HEK293 (cell line): ENCODE measurements at regions not wholly inside any gene's neighbourhood (a gene's known extent, or its start where the extent isn't known, plus 50 kb on each side); places are given as distances from the start of the nearest gene placed in this dataset.

Experiments used
- CTCF ChIA-PET: fragments of 350-600 bp; formaldehyde crosslinking; extraction: SDS; loops from one replicate; lab custom pipeline; 2021; ENCODE audit warnings: antibody characterized with exemption; lab: Yijun Ruan, JAX
- POLR2A ChIA-PET: fragments of 300-600 bp; formaldehyde crosslinking; extraction: SDS; loops from one replicate; lab custom pipeline; 2020; ENCODE audit warnings: antibody characterized with exemption, inconsistent platforms; lab: Yijun Ruan, JAX
- H3K27ac ChIP-seq: fragments of 200-500 bp; sonication (Bioruptor generic); 2 replicates; pipeline ENCODE4 v1.5.1; 2014; ENCODE audit warnings: low read depth, low read length, control low read depth, inconsistent platforms; ENCODE audit errors: extremely low read depth
- H3K36me3 ChIP-seq, 2 experiments: fragments of 200-500 bp in 1 of 2; sonication (Bioruptor generic) in 1 of 2; 1 replicate in 1 of 2; 2 replicates in 1 of 2; pipeline ENCODE4 v1.5.1; 2014 to 2017; ENCODE audit warnings: inconsistent platforms in 2 of 2, low read length in 2 of 2; ENCODE audit not compliant: control insufficient read depth in 2 of 2, insufficient read depth in 1 of 2
- H3K4me1 ChIP-seq: fragments of 200-500 bp; sonication (Bioruptor generic); 2 replicates; pipeline ENCODE4 v1.5.1; 2014; ENCODE audit warnings: mild to moderate bottlenecking, low read length, inconsistent platforms; ENCODE audit not compliant: control insufficient read depth, insufficient read depth
- H3K4me3 ChIP-seq: 2 replicates; pipeline ENCODE4 v1.5.1; 2011; ENCODE audit warnings: low read depth, mild to moderate bottlenecking, control low read depth, low read length, moderate library complexity
- H3K9me3 ChIP-seq: fragments of 200-500 bp; sonication (Bioruptor generic); 2 replicates; pipeline ENCODE4 v1.5.1; 2014; ENCODE audit warnings: low read depth, low read length, inconsistent platforms; ENCODE audit not compliant: control insufficient read depth, insufficient read depth
- BCL11B ChIP-seq: fragments of 450-650 bp; formaldehyde crosslinking; IDR thresholded peaks from 2 replicates; pipeline ENCODE4 v1.5.1; 2016; ENCODE audit warnings: low read depth, missing biosample characterization, missing genetic modification characterization
- HOXC10 ChIP-seq: sonication (generic); formaldehyde crosslinking; IDR thresholded peaks from 2 replicates; pipeline ENCODE4 v1.8.1; 2023; ENCODE audit warnings: mild to moderate bottlenecking, missing genetic modification reagents
- ZBTB21 ChIP-seq: fragments of 450-650 bp; formaldehyde crosslinking; IDR thresholded peaks from 2 replicates; pipeline ENCODE4 v1.5.1; 2017; ENCODE audit warnings: missing biosample characterization, missing genetic modification characterization
- ZEB2 ChIP-seq: fragments of 450-650 bp; formaldehyde crosslinking; IDR thresholded peaks from 2 replicates; pipeline ENCODE4 v1.5.1; 2016; ENCODE audit warnings: missing biosample characterization, missing genetic modification characterization
- ZNF133 ChIP-seq: fragments of 450-650 bp; formaldehyde crosslinking; IDR thresholded peaks from 2 replicates; pipeline ENCODE4 v1.5.1; 2016; ENCODE audit warnings: missing biosample characterization, missing genetic modification characterization
- ZNF155 ChIP-seq: fragments of 450-650 bp; formaldehyde crosslinking; IDR thresholded peaks from 2 replicates; pipeline ENCODE4 v1.5.1; 2016; ENCODE audit warnings: missing biosample characterization, missing genetic modification characterization
- ZNF16 ChIP-seq: fragments of 450-650 bp; formaldehyde crosslinking; IDR thresholded peaks from 2 replicates; pipeline ENCODE4 v1.5.1; 2016; ENCODE audit warnings: low read depth, missing biosample characterization, missing genetic modification characterization
- ZNF175 ChIP-seq: fragments of 450-650 bp; formaldehyde crosslinking; IDR thresholded peaks from 2 replicates; pipeline ENCODE4 v1.5.1; 2016; ENCODE audit warnings: missing biosample characterization, missing genetic modification characterization
- ZNF341 ChIP-seq: fragments of 450-650 bp; formaldehyde crosslinking; IDR thresholded peaks from 2 replicates; pipeline ENCODE4; 2016; ENCODE audit warnings: low read depth, missing biosample characterization, missing genetic modification characterization
- ZNF513 ChIP-seq: fragments of 450-650 bp; IDR thresholded peaks from 2 replicates; pipeline ENCODE4 v1.5.1; 2018; ENCODE audit warnings: missing biosample characterization, missing genetic modification characterization
- ZNF518A ChIP-seq: fragments of 450-650 bp; formaldehyde crosslinking; conservative IDR thresholded peaks from 2 replicates; pipeline ENCODE4 v1.5.1; 2016; ENCODE audit warnings: low read depth, missing biosample characterization, missing genetic modification characterization
- ZNF561 ChIP-seq: fragments of 450-650 bp; IDR thresholded peaks from 2 replicates; pipeline ENCODE4 v1.5.1; 2018; ENCODE audit warnings: missing biosample characterization, missing genetic modification characterization, borderline replicate concordance
- ZNF621 ChIP-seq: fragments of 450-650 bp; formaldehyde crosslinking; IDR thresholded peaks from 2 replicates; pipeline ENCODE4 v1.5.1; 2017; ENCODE audit warnings: missing biosample characterization, missing genetic modification characterization
- ZNF677 ChIP-seq: fragments of 450-650 bp; IDR thresholded peaks from 2 replicates; pipeline ENCODE4 v1.5.0; 2018; ENCODE audit warnings: missing biosample characterization, mild to moderate bottlenecking, missing genetic modification characterization, moderate library complexity
- ZNF701 ChIP-seq: fragments of 450-650 bp; formaldehyde crosslinking; IDR thresholded peaks from 2 replicates; pipeline ENCODE4 v1.5.1; 2016; ENCODE audit warnings: missing biosample characterization, missing genetic modification characterization
- TF ChIP-seq, protein P1 (sequence below): fragments of 450-650 bp; formaldehyde crosslinking; IDR thresholded peaks from 2 replicates; pipeline ENCODE4 v1.5.1; 2016; ENCODE audit warnings: missing biosample characterization, missing genetic modification characterization, borderline replicate concordance
- TF ChIP-seq, protein P2 (sequence below): fragments of 450-650 bp; formaldehyde crosslinking; IDR thresholded peaks from 2 replicates; pipeline ENCODE4 v1.5.1; 2016; ENCODE audit warnings: missing biosample characterization, missing genetic modification characterization

DNA sequence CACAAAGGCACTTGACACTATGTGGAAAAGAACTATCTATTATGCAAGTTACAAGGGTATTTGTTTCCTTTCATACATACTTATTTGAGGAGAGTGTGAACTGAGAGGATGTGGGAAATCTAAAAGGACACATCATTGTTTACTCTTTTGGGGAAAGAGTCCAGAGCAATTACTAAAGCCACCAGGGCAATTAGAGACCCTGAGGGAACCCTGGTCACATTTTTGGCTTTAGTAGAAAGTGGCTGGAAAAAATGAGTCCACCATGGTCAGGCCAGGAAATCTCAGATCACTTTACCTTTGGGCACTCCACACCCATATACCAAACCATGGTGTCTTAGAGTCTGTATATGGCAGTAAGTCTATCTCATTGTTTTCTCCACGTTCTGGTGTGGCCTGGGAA lies 243.3 kb downstream of the HLX start (continued):
- TF ChIP-seq BCL11B (tag by site-specific recombination): no peak

- H3K4me1 ChIP-seq: no peaks in the 10 kb centered on the region
- no peak overlapping the region for H3K4me3 ChIP-seq
- ChIA-PET POLR2A (no interaction called here), CTCF (interaction anchor here (1.6 kb wide), 1 partner anchor 138 kb away, joined by 4 read pairs; no protein-coding TSS in a partner anchor)
- no peak overlapping the region for H3K27ac ChIP-seq
- no peaks in the 10 kb centered on the region for H3K9me3 ChIP-seq
- TF ChIP-seq HOXC10 (CRISPR knock-in tag): no peak
- TF ChIP-seq ZNF701 (tag by site-specific recombination): no peak
- TF ChIP-seq ZNF155: no peak
- TF ChIP-seq ZBTB21 (tag by site-specific recombination): no peak
- TF ChIP-seq ZNF341 (tag by site-specific recombination): no peak
- no peaks in the 10 kb centered on the region for H3K36me3 ChIP-seq
Observed at GRCh38 chr1:221125976-221126375, 246.7 kb downstream of the HLX start.

DNA sequence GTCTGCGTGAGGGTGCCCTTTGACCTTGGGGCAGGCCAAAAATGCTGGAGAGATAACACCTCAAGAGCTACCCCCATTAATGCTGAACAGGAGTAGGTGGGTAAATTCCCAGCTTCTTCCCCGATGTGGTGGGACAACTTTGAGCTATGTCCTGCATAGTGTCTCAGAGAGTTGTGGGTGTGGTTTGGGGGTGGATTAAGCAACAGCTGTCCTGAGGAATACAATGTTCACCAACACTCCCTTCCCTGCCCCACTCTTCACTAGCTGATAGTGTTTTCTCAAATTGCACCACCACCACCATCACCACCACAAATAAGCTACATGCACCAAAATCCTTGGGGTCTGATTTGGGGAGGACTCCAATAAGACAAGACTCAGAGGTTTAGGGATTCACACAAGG lies 258.4 kb downstream of the HLX start:
- Histone ChIP-seq H3K4me3 (no peak overlapping the region), H3K9me3 (no peaks in the 10 kb centered on the region), H3K36me3 (no peaks in the 10 kb centered on the region), H3K27ac (no peak overlapping the region), H3K4me1 (no peaks in the 10 kb centered on the region)
- TF ChIP-seq ZNF677 (peak; percentile 80), ZNF16 (tag by site-specific recombination) (no peak)
- ChIA-PET CTCF (interaction anchor here (0.7 kb wide), 1 partner anchor 464 kb away, joined by 3 read pairs; no protein-coding TSS in a partner anchor), POLR2A (no interaction called here)

DNA sequence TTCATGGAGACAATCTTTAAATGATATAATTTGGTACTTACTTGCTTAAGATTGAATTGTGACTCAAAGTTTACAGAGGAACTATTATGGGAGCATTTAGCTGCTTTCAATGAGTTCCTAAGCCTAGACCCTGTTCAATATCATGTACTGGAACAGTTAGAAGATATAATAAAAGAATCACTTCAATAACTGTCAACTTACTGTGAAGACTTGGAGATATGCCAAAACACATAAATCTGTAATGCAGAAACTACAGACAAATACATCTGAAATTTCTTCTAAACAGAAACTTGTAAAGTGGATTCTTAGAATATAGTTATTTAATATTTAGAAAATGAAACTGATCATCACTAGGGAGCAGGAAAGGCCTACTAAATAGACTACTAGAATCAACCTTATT lies 259.3 kb downstream of the HLX start:
- H3K36me3 ChIP-seq: no peaks in the 10 kb centered on the region
- H3K27ac ChIP-seq: no peak overlapping the region
- H3K4me1 ChIP-seq: no peaks in the 10 kb centered on the region
- no peaks in the 10 kb centered on the region for H3K9me3 ChIP-seq
- POLR2A ChIA-PET: no interaction called here
- CTCF ChIA-PET: no interaction called here
- H3K4me3 ChIP-seq: no peak overlapping the region
- TF ChIP-seq ZNF513 (tag by site-specific recombination): no peak
- no peak for TF ChIP-seq ZEB2
- no peak for TF ChIP-seq ZNF561 (tag by site-specific recombination)
- no peak for TF ChIP-seq ZNF621
- TF ChIP-seq, protein P1, sequence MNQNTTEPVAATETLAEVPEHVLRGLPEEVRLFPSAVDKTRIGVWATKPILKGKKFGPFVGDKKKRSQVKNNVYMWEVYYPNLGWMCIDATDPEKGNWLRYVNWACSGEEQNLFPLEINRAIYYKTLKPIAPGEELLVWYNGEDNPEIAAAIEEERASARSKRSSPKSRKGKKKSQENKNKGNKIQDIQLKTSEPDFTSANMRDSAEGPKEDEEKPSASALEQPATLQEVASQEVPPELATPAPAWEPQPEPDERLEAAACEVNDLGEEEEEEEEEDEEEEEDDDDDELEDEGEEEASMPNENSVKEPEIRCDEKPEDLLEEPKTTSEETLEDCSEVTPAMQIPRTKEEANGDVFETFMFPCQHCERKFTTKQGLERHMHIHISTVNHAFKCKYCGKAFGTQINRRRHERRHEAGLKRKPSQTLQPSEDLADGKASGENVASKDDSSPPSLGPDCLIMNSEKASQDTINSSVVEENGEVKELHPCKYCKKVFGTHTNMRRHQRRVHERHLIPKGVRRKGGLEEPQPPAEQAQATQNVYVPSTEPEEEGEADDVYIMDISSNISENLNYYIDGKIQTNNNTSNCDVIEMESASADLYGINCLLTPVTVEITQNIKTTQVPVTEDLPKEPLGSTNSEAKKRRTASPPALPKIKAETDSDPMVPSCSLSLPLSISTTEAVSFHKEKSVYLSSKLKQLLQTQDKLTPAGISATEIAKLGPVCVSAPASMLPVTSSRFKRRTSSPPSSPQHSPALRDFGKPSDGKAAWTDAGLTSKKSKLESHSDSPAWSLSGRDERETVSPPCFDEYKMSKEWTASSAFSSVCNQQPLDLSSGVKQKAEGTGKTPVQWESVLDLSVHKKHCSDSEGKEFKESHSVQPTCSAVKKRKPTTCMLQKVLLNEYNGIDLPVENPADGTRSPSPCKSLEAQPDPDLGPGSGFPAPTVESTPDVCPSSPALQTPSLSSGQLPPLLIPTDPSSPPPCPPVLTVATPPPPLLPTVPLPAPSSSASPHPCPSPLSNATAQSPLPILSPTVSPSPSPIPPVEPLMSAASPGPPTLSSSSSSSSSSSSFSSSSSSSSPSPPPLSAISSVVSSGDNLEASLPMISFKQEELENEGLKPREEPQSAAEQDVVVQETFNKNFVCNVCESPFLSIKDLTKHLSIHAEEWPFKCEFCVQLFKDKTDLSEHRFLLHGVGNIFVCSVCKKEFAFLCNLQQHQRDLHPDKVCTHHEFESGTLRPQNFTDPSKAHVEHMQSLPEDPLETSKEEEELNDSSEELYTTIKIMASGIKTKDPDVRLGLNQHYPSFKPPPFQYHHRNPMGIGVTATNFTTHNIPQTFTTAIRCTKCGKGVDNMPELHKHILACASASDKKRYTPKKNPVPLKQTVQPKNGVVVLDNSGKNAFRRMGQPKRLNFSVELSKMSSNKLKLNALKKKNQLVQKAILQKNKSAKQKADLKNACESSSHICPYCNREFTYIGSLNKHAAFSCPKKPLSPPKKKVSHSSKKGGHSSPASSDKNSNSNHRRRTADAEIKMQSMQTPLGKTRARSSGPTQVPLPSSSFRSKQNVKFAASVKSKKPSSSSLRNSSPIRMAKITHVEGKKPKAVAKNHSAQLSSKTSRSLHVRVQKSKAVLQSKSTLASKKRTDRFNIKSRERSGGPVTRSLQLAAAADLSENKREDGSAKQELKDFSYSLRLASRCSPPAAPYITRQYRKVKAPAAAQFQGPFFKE (tag by site-specific recombination): no peak
- TF ChIP-seq, protein P2, sequence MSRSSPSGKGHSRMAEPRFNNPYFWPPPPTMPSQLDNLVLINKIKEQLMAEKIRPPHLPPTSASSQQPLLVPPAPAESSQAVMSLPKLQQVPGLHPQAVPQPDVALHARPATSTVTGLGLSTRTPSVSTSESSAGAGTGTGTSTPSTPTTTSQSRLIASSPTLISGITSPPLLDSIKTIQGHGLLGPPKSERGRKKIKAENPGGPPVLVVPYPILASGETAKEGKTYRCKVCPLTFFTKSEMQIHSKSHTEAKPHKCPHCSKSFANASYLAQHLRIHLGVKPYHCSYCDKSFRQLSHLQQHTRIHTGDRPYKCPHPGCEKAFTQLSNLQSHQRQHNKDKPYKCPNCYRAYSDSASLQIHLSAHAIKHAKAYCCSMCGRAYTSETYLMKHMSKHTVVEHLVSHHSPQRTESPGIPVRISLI (tag by site-specific recombination): no peak
- no peak for TF ChIP-seq ZNF175
- TF ChIP-seq ZNF677: no peak
- TF ChIP-seq ZNF133 (tag by site-specific recombination): no peak
- no peak for TF ChIP-seq ZNF518A (tag by site-specific recombination)
